ENCODE measurements at regions not wholly inside any gene's neighbourhood (a gene's known extent, or its start where the extent isn't known, plus 50 kb on each side); places are given as distances from the start of the nearest gene placed in this dataset.

GRCh38 chr12:45165284-45165683 is 50.6 kb upstream of the ANO6 start:
- TF ChIP-seq TCF4 (CRISPR knock-in tag; IDR thresholded peaks at IDR 0.05; ENCODE audit: borderline replicate concordance) (no peak), BACH2 (CRISPR knock-in tag; IDR thresholded peaks at IDR 0.05; ENCODE audit: borderline replicate concordance) (no peak), CSDC2 (CRISPR knock-in tag; IDR thresholded peaks at IDR 0.05) (no peak), ZC3H10 (CRISPR knock-in tag; IDR thresholded peaks at IDR 0.05) (no peak), ESRRG (CRISPR knock-in tag; IDR thresholded peaks at IDR 0.05) (no peak), ARNTL (CRISPR knock-in tag; IDR thresholded peaks at IDR 0.05; ENCODE audit: borderline replicate concordance, low read depth) (no peak), ZNF8 (CRISPR knock-in tag; IDR thresholded peaks at IDR 0.05) (no peak), ZFP30 (CRISPR knock-in tag; IDR thresholded peaks at IDR 0.05) (no peak), TOX (CRISPR knock-in tag; IDR thresholded peaks at IDR 0.05; ENCODE audit: borderline replicate concordance) (no peak), ISL1 (CRISPR knock-in tag; IDR thresholded peaks at IDR 0.05) (no peak), ZNF565 (CRISPR knock-in tag; conservative IDR thresholded peaks at IDR 0.05; ENCODE audit: low read depth) (no peak), OSR1 (CRISPR knock-in tag; IDR thresholded peaks at IDR 0.05) (no peak)

All from SK-N-SH treated with all-trans-retinoic acid at 6 μM for 48 hours (cell line).